BJ (cell line): ENCODE measurements at regions not wholly inside any gene's neighbourhood (a gene's known extent, or its start where the extent isn't known, plus 50 kb on each side); places are given as distances from the start of the nearest gene placed in this dataset.

ENCODE experiments used
- CTCF ChIA-PET: fragments of 350-600 bp; formaldehyde crosslinking; extraction: SDS; loops from one replicate; lab custom pipeline; 2021; ENCODE audit warnings: antibody characterized with exemption, inconsistent platforms; lab: Yijun Ruan, JAX
- POLR2A ChIA-PET: fragments of 300-600 bp; sonication (Branson Sonifier 250); formaldehyde crosslinking; extraction: SDS; loops from one replicate; lab custom pipeline; 2021; ENCODE audit warnings: antibody characterized with exemption; lab: Charles Lee
- DNase-seq: peaks from one replicate; pipeline ENCODE4 v3.0.0-alpha.2; 2011; ENCODE audit warnings: low read depth
- H3K27me3 ChIP-seq: 2 replicates; pipeline ENCODE4 v1.6.0; 2011; ENCODE audit warnings: low read length; ENCODE audit not compliant: control insufficient read depth, insufficient read depth
- H3K36me3 ChIP-seq: 2 replicates; pipeline ENCODE4 v1.5.1; 2011; ENCODE audit warnings: low read length; ENCODE audit not compliant: control insufficient read depth, insufficient read depth
- H3K4me3 ChIP-seq: 2 replicates; pipeline ENCODE4 v1.5.1; 2011; ENCODE audit warnings: low read depth, mild to moderate bottlenecking, control low read depth, low read length
- CTCF ChIP-seq: IDR thresholded peaks from 2 replicates; pipeline ENCODE4 v1.5.1; 2011; ENCODE audit warnings: low read depth, mild to moderate bottlenecking, control low read depth, inconsistent platforms, low read length, moderate library complexity; ENCODE audit not compliant: insufficient read depth

- no peaks in the 10 kb centered on the region for H3K27me3 ChIP-seq
- DNase-seq: no peak
- H3K4me3 ChIP-seq: no peak overlapping the region
- ChIA-PET POLR2A (no interaction called here), CTCF (interaction anchor here (2.7 to 3.4 kb wide), 2 partner anchors 11 to 14 kb away, joined by 7 to 11 read pairs; no protein-coding TSS in a partner anchor)
- TF ChIP-seq CTCF: no peak
- no peaks in the 10 kb centered on the region for H3K36me3 ChIP-seq
Observed at GRCh38 chr20:50294164-50295088, 103.8 kb downstream of the CEBPB start.

- TF ChIP-seq CTCF: no peak
- Histone ChIP-seq H3K36me3 (no peaks in the 10 kb centered on the region), H3K27me3 (no peaks in the 10 kb centered on the region), H3K4me3 (no peak overlapping the region)
- DNase-seq: no peak
- POLR2A ChIA-PET: no interaction called here
- CTCF ChIA-PET: interaction anchor here (2.7 to 3.4 kb wide), 2 partner anchors 10 to 13 kb away, joined by 7 to 11 read pairs; no protein-coding TSS in a partner anchor
Observed at GRCh38 chr20:50295345-50295744, 104.7 kb downstream of the CEBPB start.

GRCh38 chr20:50295762-50296449 is 105.3 kb downstream of the CEBPB start:
- CTCF ChIA-PET: interaction anchor here (1.7 to 3.4 kb wide), 3 partner anchors 9 to 12 kb away, joined by 7 to 11 read pairs (median 7); no protein-coding TSS in a partner anchor
- H3K27me3 ChIP-seq: no peaks in the 10 kb centered on the region
- no peak for DNase-seq
- POLR2A ChIA-PET: interaction anchor here (0.5 kb wide), 1 partner anchor 14 kb away, joined by 3 read pairs; no protein-coding TSS in a partner anchor
- H3K4me3 ChIP-seq: no peak overlapping the region
- H3K36me3 ChIP-seq: no peaks in the 10 kb centered on the region
- no peak for TF ChIP-seq CTCF

GRCh38 chr20:50296450-50297375 is 106.1 kb downstream of the CEBPB start:
- Histone ChIP-seq H3K4me3 (no peak overlapping the region), H3K36me3 (no peaks in the 10 kb centered on the region), H3K27me3 (no peaks in the 10 kb centered on the region)
- ChIA-PET POLR2A (interaction anchor here (0.5 kb wide), 1 partner anchor 15 kb away, joined by 3 read pairs; no protein-coding TSS in a partner anchor), CTCF (interaction anchor here (1.7 to 3.4 kb wide), 3 partner anchors 8 to 13 kb away, joined by 7 to 11 read pairs (median 7); no protein-coding TSS in a partner anchor)
- DNase-seq: no peak
- no peak for TF ChIP-seq CTCF
